Endothelial cell of umbilical vein (primary cell): ENCODE measurements at regions not wholly inside any gene's neighbourhood (a gene's known extent, or its start where the extent isn't known, plus 50 kb on each side); places are given as distances from the start of the nearest gene placed in this dataset.

Experiments
- BruUV-seq: library from RNA; stranded (reverse); fragments of 400-500 nt; replicated peaks from 2 replicates; lab custom pipeline; 2021; lab: Mats Ljungman, UMichigan
- CTCF ChIA-PET: fragments of 300-600, 350-600 bp; sonication (Branson Sonifier 250); formaldehyde crosslinking; loops from one replicate; lab custom pipeline; 2021; ENCODE audit warnings: antibody characterized with exemption, inconsistent platforms; lab: Charles Lee
- POLR2A ChIA-PET: fragments of 300-600, 350-600 bp; sonication (Branson Sonifier 250); formaldehyde crosslinking; loops from one replicate; lab custom pipeline; 2021; ENCODE audit warnings: antibody characterized with exemption, inconsistent platforms; lab: Charles Lee
- DNase-seq: peaks from one replicate; pipeline ENCODE4 v3.0.0-alpha.2; 2011; ENCODE audit warnings: low read depth, low spot score
- FAIRE-seq: peaks from 2 replicates; lab custom pipeline; 2011; peaks lifted over from hg19 to GRCh38; lab: Jason Lieb, UNC
- H2AFZ ChIP-seq: 2 replicates; pipeline ENCODE4 v1.6.0; 2012; ENCODE audit warnings: low read depth, low read length, control low read depth, inconsistent platforms
- H3K27ac ChIP-seq: 2 replicates; pipeline ENCODE4 v1.5.1; 2011; ENCODE audit warnings: low read depth, mild to moderate bottlenecking, control low read depth, low read length, moderate library complexity; ENCODE audit not compliant: insufficient read depth
- H3K27me3 ChIP-seq, 2 experiments: 2 replicates each; pipeline versions ENCODE4 v1.6.0 to v1.6.1; 2011; ENCODE audit warnings: low read length in 2 of 2, mixed read lengths in 1 of 2; ENCODE audit not compliant: control insufficient read depth in 2 of 2, insufficient read depth in 2 of 2
- H3K36me3 ChIP-seq, 2 experiments: 2 replicates in 1 of 2; 3 replicates in 1 of 2; pipeline ENCODE4 v1.5.1; 2011; ENCODE audit warnings: low read length in 2 of 2, mild to moderate bottlenecking in 1 of 2, moderate library complexity in 1 of 2; ENCODE audit not compliant: control insufficient read depth in 2 of 2, insufficient read depth in 2 of 2; ENCODE audit errors: extremely low read depth in 1 of 2
- H3K4me1 ChIP-seq: 3 replicates; pipeline ENCODE4 v1.5.1; 2011; ENCODE audit warnings: mild to moderate bottlenecking, low read length; ENCODE audit not compliant: control insufficient read depth, insufficient read depth; ENCODE audit errors: extremely low read depth
- H3K4me2 ChIP-seq: 2 replicates; pipeline ENCODE4 v1.6.1; 2011; ENCODE audit warnings: low read length, control low read depth, mixed read lengths; ENCODE audit not compliant: insufficient read depth
- H3K4me3 ChIP-seq, 3 experiments: fragments of 200-600 bp in 1 of 3; sonication (generic), shearing (Covaris generic) in 1 of 3; replicated peaks in 1 of 3; 2 replicates each; pipeline ENCODE4 v1.5.1; 2011 to 2016; ENCODE audit warnings: control low read depth in 3 of 3, low read length in 3 of 3, mild to moderate bottlenecking in 2 of 3, inconsistent platforms in 1 of 3, low read depth in 1 of 3, moderate library complexity in 1 of 3; ENCODE audit not compliant: insufficient read depth in 1 of 3
- H3K79me2 ChIP-seq: 2 replicates; pipeline ENCODE4 v1.6.0; 2012; ENCODE audit warnings: low read length, inconsistent platforms; ENCODE audit not compliant: control insufficient read depth, insufficient read depth
- H3K9ac ChIP-seq: replicated peaks from 2 replicates; pipeline ENCODE3; 2011; ENCODE audit warnings: low read length, control low read depth; ENCODE audit not compliant: insufficient read depth; ENCODE audit errors: extremely low read depth
- H3K9me1 ChIP-seq: replicated peaks from 3 replicates; pipeline ENCODE4 v1.6.0; 2011; ENCODE audit warnings: mild to moderate bottlenecking, low read length; ENCODE audit not compliant: control insufficient read depth, insufficient read depth; ENCODE audit errors: extremely low read depth
- H3K9me3 ChIP-seq: replicated peaks from 2 replicates; pipeline ENCODE4 v1.5.1; 2012; ENCODE audit warnings: low read length, inconsistent platforms; ENCODE audit not compliant: control insufficient read depth, insufficient read depth
- H4K20me1 ChIP-seq: replicated peaks from 2 replicates; pipeline ENCODE3; 2011; ENCODE audit warnings: mild to moderate bottlenecking, low read length; ENCODE audit not compliant: control insufficient read depth, insufficient read depth; ENCODE audit errors: extremely low read depth
- EZH2 ChIP-seq: IDR thresholded peaks from 2 replicates; pipeline ENCODE4 v1.6.1; 2012; ENCODE audit warnings: borderline replicate concordance, low read depth, mild to moderate bottlenecking, moderate library complexity, low read length, inconsistent platforms; ENCODE audit not compliant: severe bottlenecking
- FOS ChIP-seq: IDR thresholded peaks from 2 replicates; pipeline ENCODE4 v1.6.1; 2011; ENCODE audit warnings: mild to moderate bottlenecking, low read length, moderate library complexity, borderline replicate concordance; ENCODE audit not compliant: insufficient read depth
- GATA2 ChIP-seq: IDR thresholded peaks from 2 replicates; pipeline ENCODE4 v1.7.0; 2011; ENCODE audit warnings: low read depth, mild to moderate bottlenecking, moderate library complexity, mixed read lengths, low read length; ENCODE audit not compliant: insufficient read length, insufficient read depth
- POLR2A ChIP-seq: IDR thresholded peaks from 2 replicates; pipeline ENCODE4 v1.6.1; 2012; ENCODE audit warnings: low read depth, mild to moderate bottlenecking, control low read depth, low read length
- POLR2AphosphoS5 ChIP-seq: IDR thresholded peaks from 2 replicates; pipeline ENCODE4 v1.6.1; 2012; ENCODE audit warnings: low read depth, mild to moderate bottlenecking, control low read depth, low read length, moderate library complexity; ENCODE audit not compliant: insufficient read depth
- dilution Hi-C: fragments of 300-500 bp; cut with MboI; formaldehyde crosslinking; loops from one replicate; pipeline ENCODE4 v1.15.0; 2019; ENCODE audit warnings: low sequenced_read_pairs; ENCODE audit not compliant: extremely low pct_ligation_motif_present
- intact Hi-C: fragments of 100-400 bp; cut with micrococcal nuclease; formaldehyde crosslinking; loops from one replicate; pipeline ENCODE4 v1.10.0; 2022
- TF ChIP-seq, protein P1 (sequence below): IDR thresholded peaks from 2 replicates; pipeline ENCODE4 v1.6.1; 2011; ENCODE audit not compliant: insufficient read depth, insufficient read length

- no peak for TF ChIP-seq POLR2A
- TF ChIP-seq POLR2AphosphoS5 = no peak
- TF ChIP-seq FOS = no peak
- TF ChIP-seq, protein P1, sequence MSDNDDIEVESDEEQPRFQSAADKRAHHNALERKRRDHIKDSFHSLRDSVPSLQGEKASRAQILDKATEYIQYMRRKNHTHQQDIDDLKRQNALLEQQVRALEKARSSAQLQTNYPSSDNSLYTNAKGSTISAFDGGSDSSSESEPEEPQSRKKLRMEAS = no peak
- no peak for TF ChIP-seq EZH2
- Histone ChIP-seq H3K4me1 (no peaks in the 10 kb centered on the region), H3K4me2 (no peak overlapping the region), H3K4me3 (no peak overlapping the region), H2AFZ (no peak overlapping the region), H3K36me3 (no peaks in the 10 kb centered on the region), H3K9ac (no peak overlapping the region), H3K79me2 (no peaks in the 10 kb centered on the region), H3K27ac (no peak overlapping the region), H3K9me1 (no peaks in the 10 kb centered on the region), H3K27me3 (no peaks in the 10 kb centered on the region), H4K20me1 (no peaks in the 10 kb centered on the region), H3K9me3 (no peaks in the 10 kb centered on the region)
- intact Hi-C loops = no loop called here
- DNase-seq = no peak
- no TSS peak for BruUV-seq
- CTCF ChIA-PET = interaction anchor here (1.0 to 1.2 kb wide), 2 partner anchors 8 to 21 kb away, joined by 3 read pairs; no protein-coding TSS in a partner anchor
- no peak for FAIRE-seq
- POLR2A ChIA-PET = no interaction called here
- dilution Hi-C loops = no loop called here
These were observed 103.8 kb upstream of the PDE1A start for GRCh38 chr2:182530636-182531035.

GRCh38 chr2:182540252-182540651 is 113.4 kb upstream of the PDE1A start:
- POLR2A ChIA-PET = no interaction called here
- H2AFZ ChIP-seq = no peak overlapping the region
- no peaks in the 10 kb centered on the region for H4K20me1 ChIP-seq
- no peaks in the 10 kb centered on the region for H3K9me3 ChIP-seq
- no peaks in the 10 kb centered on the region for H3K36me3 ChIP-seq
- CTCF ChIA-PET = interaction anchor here (1.3 kb wide), 1 partner anchor 109 kb away, joined by 4 read pairs; no protein-coding TSS in a partner anchor
- no peaks in the 10 kb centered on the region for H3K9me1 ChIP-seq
- no peak overlapping the region for H3K27ac ChIP-seq
- no peak overlapping the region for H3K4me3 ChIP-seq
- dilution Hi-C loops = no loop called here
- peaks cover 19% of the 10 kb centered on the region for H3K4me1 ChIP-seq
- no peaks in the 10 kb centered on the region for H3K27me3 ChIP-seq
- no peaks in the 10 kb centered on the region for H3K79me2 ChIP-seq
- intact Hi-C loops = no loop called here
- H3K9ac ChIP-seq = no peak overlapping the region
- TF ChIP-seq, protein P1 = no peak
- TF ChIP-seq FOS (no peak), POLR2AphosphoS5 (no peak), GATA2 (no peak), EZH2 (no peak)
- H3K4me2 ChIP-seq = no peak overlapping the region
- no TSS peak for BruUV-seq
- DNase-seq (no peak), FAIRE-seq (no peak)
